ENCODE measurements at regions not wholly inside any gene's neighbourhood (a gene's known extent, or its start where the extent isn't known, plus 50 kb on each side); places are given as distances from the start of the nearest gene placed in this dataset.

GRCh38 chr20:60249436-60249835 lies 291.2 kb downstream of the CDH26 start:
- no peak for DNase-seq

GRCh38 chr20:60250251-60250650 lies 292.0 kb downstream of the CDH26 start:
- no peak for DNase-seq

GRCh38 chr20:60252866-60253265 lies 294.6 kb downstream of the CDH26 start:
- no peak for DNase-seq

DNA sequence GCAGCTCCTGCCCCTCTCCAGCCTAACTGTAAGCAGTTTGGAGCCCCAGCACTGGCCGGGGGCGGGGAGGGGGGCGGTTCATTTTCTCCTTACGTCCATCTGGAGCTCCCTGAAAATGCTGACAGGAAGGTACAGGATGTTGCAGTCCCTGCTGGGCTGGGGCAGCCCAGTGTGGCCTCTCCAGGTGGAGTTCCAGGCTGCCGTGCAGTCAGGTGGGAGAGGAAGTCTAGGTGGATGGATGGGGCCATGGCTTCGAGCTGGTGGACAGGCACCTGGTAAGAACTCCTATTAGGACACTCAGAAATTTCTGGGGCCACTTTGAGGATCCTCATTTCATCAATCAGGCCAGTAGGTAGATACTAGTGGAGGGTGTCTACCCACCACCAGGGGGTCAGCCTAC lies 295.2 kb downstream of the CDH26 start:
- no peak for DNase-seq

GRCh38 chr20:60254901-60255411 lies 296.7 kb downstream of the CDH26 start:
- no peak for DNase-seq

DNA sequence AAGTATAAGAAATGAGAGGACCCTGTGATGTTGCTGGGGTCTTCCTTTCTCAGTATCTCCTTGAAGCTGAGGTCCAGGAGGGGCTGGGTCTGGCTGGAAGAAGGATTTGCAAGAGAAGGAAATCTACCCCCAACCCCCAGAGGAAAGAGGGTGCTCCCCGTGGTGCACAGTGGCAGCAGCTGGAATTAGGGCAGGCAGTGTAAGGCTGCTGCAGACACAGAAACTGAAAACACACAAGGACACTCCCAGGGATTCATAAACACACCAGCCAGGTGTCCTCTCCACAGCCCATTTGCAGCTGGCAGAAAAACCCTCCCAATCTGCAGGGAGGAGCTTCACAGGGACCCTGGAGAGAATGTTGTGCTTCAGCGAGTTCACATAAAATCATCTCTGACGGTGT lies 297.2 kb downstream of the CDH26 start:
- DNase-seq, result no peak

GRCh38 chr20:60255866-60256265 lies 297.6 kb downstream of the CDH26 start:
- DNase-seq, result no peak

- no peak for DNase-seq
Observed at GRCh38 chr20:60256811-60257210, 298.6 kb downstream of the CDH26 start.

DNA sequence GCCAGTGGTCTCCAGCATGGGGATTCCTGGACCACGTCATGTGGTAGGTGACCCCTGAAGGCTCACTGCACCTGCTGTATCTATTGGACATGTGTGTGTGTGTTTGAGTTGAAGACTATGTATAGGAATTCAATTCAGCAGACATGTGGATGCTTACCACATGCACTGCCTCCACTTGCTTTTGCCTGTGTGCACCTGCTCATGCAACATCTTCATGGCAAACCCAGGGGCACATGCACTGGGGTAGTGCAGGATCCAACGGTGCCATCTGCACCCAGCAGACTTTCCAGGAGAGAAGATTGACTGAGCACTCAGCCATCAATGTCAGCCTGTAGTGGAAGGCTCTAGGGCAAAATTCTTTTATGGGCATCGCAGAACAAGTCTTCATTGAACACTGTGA lies 299.4 kb downstream of the CDH26 start:
- no peak for DNase-seq

DNA sequence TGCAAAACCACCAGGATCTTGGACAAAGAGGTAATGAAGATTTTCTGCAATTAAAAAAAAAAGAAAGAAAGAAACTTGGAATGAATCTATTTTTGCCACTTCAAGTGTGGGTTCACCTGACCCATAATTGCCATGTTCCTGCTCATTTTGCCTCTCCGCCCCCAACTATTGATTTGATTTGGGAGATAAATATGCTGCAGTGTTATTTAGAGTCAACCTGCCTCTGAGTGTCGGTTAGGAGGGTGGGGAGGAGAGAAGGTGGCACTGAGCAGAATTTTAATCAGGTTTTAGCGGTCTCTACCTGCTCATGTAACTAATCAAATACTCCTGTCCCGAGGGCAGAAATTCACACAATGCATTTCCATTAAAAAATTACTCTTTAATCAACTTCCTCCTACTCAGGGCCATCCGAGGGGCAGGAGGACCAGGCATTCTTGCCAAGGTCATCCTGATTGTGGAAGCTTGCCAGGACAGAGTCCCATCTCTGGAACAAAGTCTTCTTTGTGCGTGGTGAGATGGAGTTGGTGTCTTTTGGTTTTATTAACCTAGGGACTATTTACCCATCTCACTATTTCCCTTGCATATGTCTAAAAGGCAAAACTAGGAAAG lies 300.1 kb downstream of the CDH26 start:
- DNase-seq, result no peak

GRCh38 chr20:60261333-60261732 lies 303.1 kb downstream of the CDH26 start:
- DNase-seq, result no peak

DNA sequence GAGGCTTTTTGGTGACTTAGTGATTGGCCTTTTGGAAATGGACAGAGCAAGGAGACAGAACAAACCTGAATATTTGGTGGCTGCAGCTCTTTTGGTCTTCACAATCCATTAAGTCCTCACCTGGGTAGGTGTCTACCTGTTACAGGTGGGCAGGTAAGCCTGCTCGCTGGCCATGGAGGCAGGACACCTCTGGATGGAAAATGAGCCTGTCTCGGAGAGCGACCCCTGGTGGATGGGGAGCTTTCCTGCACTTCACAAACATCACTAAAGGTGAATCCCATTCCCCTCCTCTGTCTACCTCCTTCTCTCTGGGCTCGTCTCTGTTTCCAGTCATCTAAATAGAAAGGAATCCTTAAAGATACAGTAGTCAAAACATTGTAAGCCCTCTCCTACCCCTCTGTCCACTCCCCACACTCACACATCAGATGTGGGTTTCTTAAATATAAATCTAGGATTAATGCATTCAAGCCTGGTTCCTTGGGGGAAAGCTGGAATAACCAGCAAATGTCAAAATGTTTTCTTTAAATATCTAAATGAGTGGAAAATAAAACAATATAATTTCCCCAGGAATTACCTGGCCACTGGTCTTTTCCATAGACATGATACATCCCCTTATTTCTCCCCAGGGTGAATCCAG lies 304.9 kb downstream of the CDH26 start:
- peak; percentile 57 to 76 (median 68) for DNase-seq

DNA sequence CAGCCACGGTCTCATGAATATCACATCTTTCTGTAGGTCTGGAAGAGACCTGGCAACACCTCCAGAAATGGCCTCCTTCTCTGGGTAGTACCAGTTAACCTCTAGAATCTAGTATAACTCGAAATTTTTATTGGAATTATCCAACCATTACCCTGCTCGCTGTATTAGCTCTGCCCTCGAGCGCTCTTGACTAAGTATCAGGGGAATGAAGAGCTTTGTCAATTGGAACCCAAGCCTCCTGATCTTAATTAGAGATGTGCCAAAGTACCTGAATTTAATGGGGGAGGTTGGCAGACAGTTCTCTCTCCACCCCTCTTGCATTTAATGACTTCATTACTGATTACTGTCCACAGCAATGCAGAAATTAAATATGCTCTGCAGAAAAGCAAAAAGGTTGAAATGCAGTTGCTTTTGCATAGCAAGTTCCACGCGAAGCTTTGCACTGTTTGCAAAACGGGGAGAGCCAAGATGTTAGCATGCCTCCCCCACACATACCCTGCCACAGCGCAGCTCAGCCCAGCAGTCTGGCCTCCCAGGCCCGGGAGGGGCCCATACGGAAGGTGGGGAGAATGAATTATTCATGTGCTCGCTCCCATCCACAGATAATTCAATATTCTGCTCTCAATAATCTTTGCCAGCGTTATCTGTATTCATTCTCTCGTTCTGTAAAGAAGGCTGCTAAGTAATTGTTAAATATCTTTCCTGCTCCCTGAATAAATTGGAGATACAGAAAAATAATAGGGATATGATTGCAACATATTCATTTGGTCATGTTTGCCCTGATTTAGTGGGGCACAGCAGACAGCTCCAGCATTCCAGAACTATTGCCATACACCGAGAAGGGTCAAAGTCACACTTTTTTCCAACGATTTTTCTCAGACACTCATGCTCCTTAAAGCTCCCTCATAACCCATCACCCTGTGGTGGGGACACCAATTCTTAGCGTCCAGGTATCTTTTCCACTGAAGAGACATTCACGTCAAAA lies 305.8 kb downstream of the CDH26 start:
- no peak for DNase-seq

- DNase-seq, result no peak
Observed at GRCh38 chr20:60266177-60266823, 308.1 kb downstream of the CDH26 start.

DNA sequence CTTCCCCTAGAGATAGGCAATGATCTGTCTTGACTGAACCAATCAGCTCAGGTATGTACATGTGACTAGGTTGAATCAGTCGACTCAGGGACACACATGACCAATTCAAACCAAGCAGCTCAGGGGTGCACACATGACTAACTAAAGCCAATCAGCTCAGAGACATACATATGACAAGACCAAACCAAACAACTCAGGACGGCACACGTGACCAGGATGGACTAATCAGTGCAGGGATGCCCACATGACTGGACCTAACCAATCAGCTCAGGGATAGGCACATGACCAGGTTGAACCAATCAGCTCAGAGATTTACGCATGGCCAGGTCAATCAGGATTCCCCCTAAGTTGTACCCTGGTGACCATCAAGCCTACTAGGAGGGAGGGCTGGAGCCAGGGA lies 310.3 kb downstream of the CDH26 start:
- no peak for DNase-seq

DNA sequence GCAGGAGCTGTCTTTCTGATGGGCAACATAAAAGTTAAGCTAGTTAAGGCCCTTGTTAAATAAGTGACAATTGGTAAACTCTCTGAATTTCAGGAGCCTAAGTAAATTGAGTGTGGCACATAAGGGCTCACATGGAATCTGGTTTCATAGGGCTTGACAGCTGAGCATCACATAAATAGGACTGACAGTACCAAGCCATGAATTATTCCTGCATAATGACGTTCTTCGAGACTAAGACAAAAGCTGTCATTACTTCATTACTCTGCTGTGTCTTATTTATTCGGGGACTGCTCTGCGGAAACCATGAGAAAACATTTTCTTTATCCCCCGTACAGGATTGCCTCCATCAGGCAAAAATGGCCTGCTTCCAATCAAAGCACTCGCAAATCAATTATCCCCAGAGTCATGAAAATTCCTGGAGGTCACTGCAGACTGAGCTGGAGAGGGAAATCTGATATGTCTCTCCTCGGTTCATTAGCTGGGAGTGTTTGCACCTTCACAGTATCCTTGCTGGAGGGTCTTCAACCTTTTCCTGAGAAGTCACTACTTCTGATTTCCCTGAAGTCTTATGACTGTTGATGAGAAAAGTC lies 311.4 kb downstream of the CDH26 start:
- DNase-seq, result no peak

GRCh38 chr20:60270341-60270740 lies 312.1 kb downstream of the CDH26 start:
- no peak for DNase-seq

GRCh38 chr20:60271597-60271996 lies 313.4 kb downstream of the CDH26 start:
- peak in 1 of 4 experiments; percentile 3 for DNase-seq

DNA sequence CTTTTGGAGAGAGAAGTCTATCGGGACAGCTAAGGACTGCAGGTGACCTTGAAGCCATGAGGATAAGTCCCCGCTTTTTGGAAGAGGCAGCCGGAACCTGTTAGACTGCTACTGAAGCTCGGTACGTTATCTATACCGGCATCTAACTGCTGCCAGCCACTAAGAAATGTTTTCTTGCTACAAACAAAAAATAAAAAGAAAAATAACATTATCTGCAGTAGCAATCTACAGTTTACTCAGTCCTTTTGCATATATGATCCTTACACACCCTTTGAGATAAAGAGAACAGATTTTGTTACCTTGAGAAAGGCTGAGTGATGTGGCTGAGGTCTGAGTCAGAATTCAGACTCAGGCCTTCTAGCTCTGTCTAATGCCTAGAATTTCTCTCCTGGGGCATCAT lies 314.6 kb downstream of the CDH26 start:
- DNase-seq, result no peak

- no peak for DNase-seq
Observed at GRCh38 chr20:60274717-60275116, 316.5 kb downstream of the CDH26 start.

DNA sequence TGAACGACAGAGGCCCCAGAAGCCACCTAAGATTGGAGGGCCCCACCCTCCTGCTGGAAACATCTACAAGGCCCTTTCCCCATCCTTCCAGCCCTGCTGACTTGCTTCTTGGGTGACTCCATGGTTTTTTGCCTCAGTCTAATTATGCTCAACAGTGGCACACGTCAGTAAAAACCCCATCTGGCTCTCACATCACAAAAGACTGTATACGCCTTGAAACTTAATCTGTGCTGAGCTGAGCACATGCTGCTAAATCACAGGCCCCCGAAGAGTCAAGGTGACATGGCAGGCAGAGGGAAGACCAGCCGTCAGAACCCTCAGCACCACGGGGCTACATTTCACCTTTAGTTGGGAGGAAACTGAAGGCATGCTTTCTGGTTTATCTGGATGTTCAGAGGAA lies 323.1 kb downstream of the CDH26 start:
- no peak for DNase-seq

DNA sequence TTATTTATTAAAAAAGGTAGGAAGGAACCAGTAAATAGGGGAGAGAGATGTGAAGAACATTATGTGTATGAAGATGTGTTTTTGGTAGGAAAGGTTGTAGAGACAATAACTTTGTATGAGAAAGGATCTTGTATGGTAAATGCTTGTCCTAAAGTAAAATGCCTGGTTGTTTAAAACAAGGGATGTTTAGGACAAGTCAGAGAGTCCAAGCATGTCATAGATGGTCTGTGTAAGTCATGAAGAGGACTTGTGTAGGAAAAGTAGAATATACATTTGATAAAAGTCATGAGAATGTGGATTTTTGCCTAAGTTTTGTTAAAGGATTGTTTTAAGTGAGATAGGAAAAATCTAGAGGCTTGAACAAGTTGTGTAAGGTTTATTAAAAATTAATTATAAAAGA lies 325.1 kb downstream of the CDH26 start:
- no peak for DNase-seq

All from suppressor macrophage (primary cell).